ENCODE measurements at regions not wholly inside any gene's neighbourhood (a gene's known extent, or its start where the extent isn't known, plus 50 kb on each side); places are given as distances from the start of the nearest gene placed in this dataset.

GRCh38 chrX:5194806-5195205 lies 1033.9 kb downstream of the NLGN4X start:
- TF ChIP-seq, protein P1, sequence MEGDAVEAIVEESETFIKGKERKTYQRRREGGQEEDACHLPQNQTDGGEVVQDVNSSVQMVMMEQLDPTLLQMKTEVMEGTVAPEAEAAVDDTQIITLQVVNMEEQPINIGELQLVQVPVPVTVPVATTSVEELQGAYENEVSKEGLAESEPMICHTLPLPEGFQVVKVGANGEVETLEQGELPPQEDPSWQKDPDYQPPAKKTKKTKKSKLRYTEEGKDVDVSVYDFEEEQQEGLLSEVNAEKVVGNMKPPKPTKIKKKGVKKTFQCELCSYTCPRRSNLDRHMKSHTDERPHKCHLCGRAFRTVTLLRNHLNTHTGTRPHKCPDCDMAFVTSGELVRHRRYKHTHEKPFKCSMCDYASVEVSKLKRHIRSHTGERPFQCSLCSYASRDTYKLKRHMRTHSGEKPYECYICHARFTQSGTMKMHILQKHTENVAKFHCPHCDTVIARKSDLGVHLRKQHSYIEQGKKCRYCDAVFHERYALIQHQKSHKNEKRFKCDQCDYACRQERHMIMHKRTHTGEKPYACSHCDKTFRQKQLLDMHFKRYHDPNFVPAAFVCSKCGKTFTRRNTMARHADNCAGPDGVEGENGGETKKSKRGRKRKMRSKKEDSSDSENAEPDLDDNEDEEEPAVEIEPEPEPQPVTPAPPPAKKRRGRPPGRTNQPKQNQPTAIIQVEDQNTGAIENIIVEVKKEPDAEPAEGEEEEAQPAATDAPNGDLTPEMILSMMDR (IDR thresholded peaks at IDR 0.05; ENCODE audit: low read length): no peak
- no peak for TF ChIP-seq EZH2 (IDR thresholded peaks at IDR 0.05; ENCODE audit: borderline replicate concordance, low read length)

Measured in OCI-LY1 (cell line).